HG03196 (cell line): ENCODE measurements at regions not wholly inside any gene's neighbourhood (a gene's known extent, or its start where the extent isn't known, plus 50 kb on each side); places are given as distances from the start of the nearest gene placed in this dataset.
"Not testable (repeated sequence)": the region's sequence is repeated elsewhere in the genome, so short reads cannot be mapped to it uniquely, and the experiment has no call there.

Source experiments
- ATAC-seq: cut with Tn5 transposase; IDR thresholded peaks from one replicate; pipeline ENCODE4 v1.9.1; 2021; ENCODE audit not compliant: unreplicated experiment

- no peak for ATAC-seq
These were observed 186.5 kb upstream of the TMEM72 start for GRCh38 chr10:44724415-44725174.

GRCh38 chr10:44725404-44725803 is 185.7 kb upstream of the TMEM72 start:
- ATAC-seq, result no peak

GRCh38 chr10:44731283-44731682 is 179.9 kb upstream of the TMEM72 start:
- ATAC-seq, result no peak

- ATAC-seq, result no peak
These were observed 177.3 kb upstream of the TMEM72 start for GRCh38 chr10:44733501-44734488.

- ATAC-seq, result no peak
These were observed 168.9 kb upstream of the TMEM72 start for GRCh38 chr10:44742248-44742647.

- ATAC-seq, result no peak
These were observed 167.6 kb upstream of the TMEM72 start for GRCh38 chr10:44743535-44743934.

- ATAC-seq, result no peak
These were observed 165.2 kb upstream of the TMEM72 start for GRCh38 chr10:44745920-44746319.

GRCh38 chr10:44747593-44748172 is 163.5 kb upstream of the TMEM72 start:
- no peak for ATAC-seq

- ATAC-seq, result no peak
These were observed 162.0 kb upstream of the TMEM72 start for GRCh38 chr10:44749151-44749550.

GRCh38 chr10:44752451-44753441 is 158.4 kb upstream of the TMEM72 start:
- no peak for ATAC-seq

- not testable (repeated sequence) for ATAC-seq
These were observed 156.8 kb upstream of the TMEM72 start for GRCh38 chr10:44754355-44754754.

GRCh38 chr10:44755481-44755880 is 155.7 kb upstream of the TMEM72 start:
- ATAC-seq, result no peak

- ATAC-seq, result no peak
These were observed 154.9 kb upstream of the TMEM72 start for GRCh38 chr10:44756216-44756615.

GRCh38 chr10:44757551-44758205 is 153.5 kb upstream of the TMEM72 start:
- ATAC-seq, result no peak

- ATAC-seq, result no peak
These were observed 152.0 kb upstream of the TMEM72 start for GRCh38 chr10:44759122-44759521.

GRCh38 chr10:44760513-44760912 is 150.6 kb upstream of the TMEM72 start:
- ATAC-seq, result no peak

- no peak for ATAC-seq
These were observed 150.1 kb upstream of the TMEM72 start for GRCh38 chr10:44761076-44761475.

- ATAC-seq, result no peak
These were observed 147.8 kb upstream of the TMEM72 start for GRCh38 chr10:44763331-44763730.

- no peak for ATAC-seq
These were observed 145.8 kb upstream of the TMEM72 start for GRCh38 chr10:44765299-44765698.

GRCh38 chr10:44766631-44767030 is 144.5 kb upstream of the TMEM72 start:
- no peak for ATAC-seq
